Dedifferentiated amniotic fluid mesenchymal stem cell (primary cell): ENCODE measurements at regions not wholly inside any gene's neighbourhood (a gene's known extent, or its start where the extent isn't known, plus 50 kb on each side); places are given as distances from the start of the nearest gene placed in this dataset.
"Not testable (repeated sequence)": the region's sequence is repeated elsewhere in the genome, so short reads cannot be mapped to it uniquely, and the experiment has no call there.

Experiments
- DNase-seq: peaks from one replicate; pipeline ENCODE4 v3.0.0-alpha.2; 2016; ENCODE audit errors: extremely low spot score

DNA sequence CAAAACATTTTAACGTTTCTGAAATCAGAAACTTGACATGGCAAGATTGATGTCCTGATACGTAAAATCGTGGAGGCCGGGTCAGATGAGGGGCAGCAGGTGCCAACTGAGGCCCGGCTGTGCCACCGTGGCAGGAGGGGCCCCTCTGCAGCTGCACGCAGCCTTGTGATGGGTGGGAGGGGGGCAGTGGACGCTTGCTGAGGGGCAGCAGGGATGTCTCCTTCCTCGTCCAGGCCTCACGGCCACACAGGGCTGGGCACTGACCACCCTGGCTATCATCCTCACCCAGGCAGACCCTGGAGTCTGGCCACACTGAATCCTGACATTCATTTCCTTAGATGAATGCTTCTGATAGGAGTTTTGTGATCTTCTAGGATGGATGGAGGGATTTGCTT lies 114.7 kb downstream of the ERMARD start:
- DNase-seq = no peak

DNA sequence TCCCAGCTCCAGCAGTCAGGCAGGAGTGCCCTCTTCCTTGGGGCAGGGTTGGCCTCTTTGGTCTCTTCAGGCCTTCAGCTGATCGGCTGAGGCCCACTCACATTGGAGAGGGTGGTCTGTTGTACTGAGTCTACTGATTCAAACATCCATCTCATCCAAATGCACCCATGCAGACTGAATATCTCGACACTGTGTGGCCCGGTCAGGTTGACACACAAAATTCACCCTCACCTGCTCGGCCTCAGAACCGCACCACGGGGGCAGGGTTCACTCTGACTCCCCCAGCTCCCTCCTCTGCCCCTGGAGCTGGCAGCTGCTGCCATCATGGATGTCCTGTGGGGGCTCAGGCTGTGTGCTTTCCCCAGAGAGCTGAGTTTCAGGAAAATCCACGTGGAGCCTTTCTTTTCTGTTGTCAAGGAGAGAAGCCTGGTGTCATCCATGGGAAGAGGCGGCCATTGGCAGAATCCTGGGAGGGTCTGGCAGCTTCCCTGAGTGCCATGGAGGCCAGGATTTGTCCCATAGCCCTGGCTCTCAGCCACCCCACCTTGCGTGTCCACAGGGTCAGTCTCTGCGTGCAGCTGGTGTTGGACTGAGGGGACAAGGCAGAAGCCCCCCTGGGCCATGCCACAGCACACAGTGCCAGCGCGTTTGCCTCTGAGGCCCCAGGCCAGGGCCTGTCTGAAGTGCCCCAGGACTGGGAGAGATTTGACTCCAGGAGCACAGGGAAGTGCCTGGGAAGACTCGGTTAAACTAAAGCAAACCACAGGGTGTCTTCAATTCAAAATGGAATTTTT lies 114.1 kb downstream of the ERMARD start:
- DNase-seq = no peak

DNA sequence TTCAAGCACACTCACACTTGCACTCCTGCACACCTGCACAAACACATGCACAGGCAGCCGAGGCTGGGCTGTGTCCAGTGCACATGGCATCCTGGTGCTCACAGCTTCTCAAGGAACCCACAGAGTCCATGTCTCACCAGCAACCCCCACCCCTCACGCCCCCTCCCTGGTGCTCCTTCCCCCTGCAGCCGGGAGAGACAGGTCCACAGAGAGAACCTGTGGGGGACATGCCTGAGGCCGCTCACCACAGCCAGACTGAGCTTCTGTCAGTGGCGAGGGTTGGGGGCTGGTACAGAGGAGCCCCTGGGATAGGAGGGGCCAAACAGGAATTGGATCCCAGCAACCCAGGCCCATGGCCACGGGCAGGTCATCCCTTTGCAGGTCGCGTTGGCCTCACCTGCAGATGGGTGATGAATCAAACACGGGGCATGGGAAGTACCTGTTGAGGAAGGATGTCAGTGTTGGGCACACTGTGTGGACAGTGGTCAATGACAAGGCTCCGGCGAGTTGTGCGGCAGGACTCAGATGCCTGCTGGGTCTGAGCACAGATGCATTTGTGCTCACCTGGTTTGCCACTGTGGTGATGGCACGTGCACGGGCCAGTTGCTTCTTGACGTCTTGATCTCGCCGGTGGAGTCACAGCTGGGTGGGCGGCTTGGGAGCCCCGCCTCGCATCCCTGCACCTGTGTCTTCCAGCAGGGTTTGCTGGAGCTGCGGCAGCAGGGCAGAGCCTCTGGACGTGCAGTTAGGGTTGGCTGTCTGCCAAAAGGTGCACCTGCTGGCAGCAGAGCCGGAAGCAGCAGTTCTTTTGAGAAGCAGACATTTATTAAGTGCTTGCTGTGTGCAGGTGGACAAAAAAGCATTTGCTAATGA lies 113.0 kb downstream of the ERMARD start:
- no peak for DNase-seq

DNA sequence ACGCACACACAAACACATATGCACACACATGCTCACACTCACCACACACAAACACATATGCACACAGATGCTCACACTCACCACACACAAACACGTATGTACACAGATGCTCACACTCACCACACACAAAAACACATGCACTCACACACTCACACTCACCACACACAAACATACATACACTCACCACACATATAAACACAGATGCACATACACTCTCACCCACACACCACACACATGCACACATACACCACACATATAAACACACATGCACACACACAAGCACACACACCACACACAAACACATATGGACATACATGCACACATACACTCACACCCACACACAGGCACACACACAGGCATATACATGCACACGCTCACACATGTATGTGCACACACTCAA lies 112.3 kb downstream of the ERMARD start:
- DNase-seq = no peak

DNA sequence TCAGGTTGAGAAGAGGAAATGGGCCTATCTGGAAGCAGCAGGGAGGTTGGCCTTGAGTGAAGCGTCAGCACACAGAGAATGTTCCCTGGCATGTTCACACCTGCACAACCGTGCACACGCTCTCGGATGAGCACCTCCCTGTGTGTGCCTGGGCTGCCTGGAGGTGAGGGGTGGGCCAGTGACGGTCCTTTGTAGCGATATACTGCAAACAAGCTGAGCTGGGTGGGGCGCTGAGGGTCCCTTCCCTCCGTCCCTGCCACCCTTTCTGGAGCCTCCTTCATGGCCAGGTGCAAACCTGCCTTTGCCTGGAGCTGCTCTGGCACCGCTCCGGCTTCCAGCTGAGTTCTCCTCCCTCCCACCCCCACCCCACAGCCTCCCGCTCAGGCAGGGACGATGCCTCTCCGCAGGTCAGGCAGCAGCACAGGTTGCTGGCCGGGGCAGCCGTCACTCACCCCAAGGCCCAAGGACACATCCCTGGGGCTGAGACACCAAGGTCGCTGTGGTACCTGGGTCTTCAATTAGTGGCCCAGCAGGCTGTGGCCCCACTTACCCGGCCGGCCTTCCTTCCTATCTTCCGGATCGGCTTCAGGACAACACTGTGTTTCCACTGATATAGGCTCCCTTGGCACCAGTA lies 111.6 kb downstream of the ERMARD start:
- DNase-seq = no peak

DNA sequence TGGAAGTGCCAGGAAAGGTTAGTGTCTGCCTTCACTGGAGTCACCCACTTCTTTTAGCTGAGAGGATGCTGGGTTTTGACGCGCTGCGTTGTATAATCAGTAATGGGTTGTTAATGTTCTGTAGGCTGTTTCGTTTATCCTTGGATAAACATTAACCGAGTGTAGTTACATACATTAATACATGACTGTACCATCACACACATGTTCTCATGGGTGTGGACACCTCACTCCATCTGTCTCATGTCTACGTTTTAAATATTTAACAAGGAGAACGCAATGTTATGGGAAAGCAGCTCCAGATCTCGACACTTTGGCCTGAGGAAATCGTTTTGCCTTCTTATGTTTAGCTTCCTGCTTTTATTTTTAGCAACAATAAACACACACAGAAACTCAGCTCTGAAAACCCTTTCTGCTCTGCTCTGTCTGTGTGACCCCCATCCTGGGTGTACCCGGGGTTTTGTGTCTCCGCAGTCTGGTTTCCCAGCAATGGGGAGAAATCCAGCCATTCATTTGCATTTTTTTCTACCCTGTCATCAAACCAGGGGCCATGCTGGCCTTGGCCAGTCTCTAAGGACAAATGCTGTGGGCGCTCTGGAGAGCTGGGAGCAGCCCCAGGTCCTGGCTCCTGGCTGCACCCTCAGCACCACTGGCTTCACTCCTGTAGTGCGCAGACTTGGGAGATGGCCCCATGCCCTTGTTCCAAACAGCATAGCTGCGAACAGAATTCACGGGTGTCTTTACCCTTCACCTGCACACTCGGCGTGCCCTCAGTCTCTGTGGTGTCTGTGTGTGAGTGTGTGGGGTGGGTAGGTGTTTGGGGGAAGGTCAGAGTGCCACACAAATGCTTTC lies 110.8 kb downstream of the ERMARD start:
- no peak for DNase-seq

DNA sequence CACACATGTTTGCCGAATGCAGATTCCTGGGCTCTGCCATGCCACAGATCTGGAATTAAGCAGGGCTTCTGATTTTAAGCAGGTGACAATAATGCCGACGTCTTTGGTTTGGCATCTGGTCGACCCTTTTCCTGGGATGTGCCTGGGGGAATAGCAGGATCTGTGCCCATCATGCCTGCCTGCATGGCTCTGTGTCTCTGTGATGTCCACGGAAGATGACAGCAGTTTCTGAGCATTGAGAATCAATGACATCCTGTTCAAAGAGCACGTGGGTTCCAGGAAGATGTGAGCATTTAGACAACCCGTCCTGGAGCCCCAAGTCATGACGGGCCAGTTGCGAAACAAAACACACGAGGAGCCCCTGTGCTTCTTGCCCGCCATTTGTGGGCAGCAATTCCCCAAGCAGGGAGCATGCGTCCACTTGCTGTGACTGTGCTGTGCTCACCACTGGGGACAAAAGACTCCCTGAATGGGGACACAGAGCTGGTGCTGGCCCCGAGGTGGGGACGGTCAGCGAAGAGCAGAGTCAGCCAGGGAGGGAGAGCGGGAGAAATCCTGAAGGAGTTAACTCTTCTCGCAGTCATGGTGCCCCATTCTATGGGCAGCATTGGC lies 110.1 kb downstream of the ERMARD start:
- DNase-seq = no peak

DNA sequence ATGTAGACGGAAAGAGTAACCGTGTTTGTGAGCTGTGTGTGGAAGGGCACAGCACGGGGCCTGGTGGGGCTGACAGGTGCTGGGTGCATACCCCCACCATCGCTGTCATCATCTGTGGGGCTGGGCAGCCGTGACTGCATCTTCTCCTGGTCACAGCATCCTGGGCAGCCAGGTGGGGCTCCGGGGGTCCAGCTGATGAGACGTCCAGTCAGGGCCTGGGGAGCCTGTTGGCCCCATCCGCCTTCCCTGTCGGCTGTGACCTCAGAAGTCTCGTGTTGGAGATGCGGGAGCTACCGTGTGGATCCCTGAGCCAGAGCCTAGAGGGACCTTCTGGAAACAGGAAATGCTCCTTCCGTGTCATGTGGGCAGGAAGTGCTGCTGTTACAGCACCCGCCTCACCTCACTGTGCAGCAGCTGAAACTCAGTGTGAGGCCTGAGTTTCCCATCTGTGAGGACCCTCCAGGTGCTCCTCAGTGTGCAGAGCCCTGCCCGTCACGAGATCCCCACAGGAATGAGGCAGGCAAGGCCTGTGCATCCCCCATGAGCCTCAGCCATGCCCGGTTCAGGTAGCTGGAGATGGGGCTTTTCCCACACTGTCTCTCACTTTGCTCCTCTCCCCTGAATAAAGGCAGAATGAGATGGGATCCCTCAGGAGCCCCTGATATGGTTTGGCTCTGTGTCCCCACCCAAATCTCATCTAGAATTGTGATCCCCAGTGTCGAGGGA lies 108.7 kb downstream of the ERMARD start:
- no peak for DNase-seq

DNA sequence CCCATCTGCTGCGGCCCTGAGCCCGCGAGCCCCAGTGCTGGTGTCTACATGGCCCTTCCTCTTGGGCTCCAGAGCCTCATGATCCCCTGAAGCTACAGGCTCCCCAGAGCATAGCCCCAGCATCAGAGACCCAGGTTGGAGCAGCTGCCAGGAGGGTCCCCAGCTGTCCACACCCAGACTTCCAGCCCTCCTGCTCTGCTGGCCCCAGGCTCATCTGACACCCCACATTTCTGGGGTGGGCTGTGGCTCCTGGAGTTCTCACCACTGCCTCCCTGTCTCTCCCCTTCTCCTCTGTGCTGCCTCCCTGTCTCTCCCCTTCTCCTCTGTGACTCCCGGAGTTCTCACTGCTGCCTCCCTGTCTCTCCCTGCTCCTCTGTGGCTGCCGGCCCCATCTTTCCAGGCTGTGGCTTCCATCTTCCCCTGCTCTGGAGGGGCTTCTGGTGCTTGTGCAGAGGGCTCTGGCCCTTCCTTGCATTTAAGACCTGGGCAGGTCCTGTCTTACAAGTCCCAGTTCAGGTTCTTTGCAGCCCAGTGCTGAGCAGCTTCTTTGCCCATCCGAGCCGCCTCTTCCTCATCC lies 108.1 kb downstream of the ERMARD start:
- no peak for DNase-seq

DNA sequence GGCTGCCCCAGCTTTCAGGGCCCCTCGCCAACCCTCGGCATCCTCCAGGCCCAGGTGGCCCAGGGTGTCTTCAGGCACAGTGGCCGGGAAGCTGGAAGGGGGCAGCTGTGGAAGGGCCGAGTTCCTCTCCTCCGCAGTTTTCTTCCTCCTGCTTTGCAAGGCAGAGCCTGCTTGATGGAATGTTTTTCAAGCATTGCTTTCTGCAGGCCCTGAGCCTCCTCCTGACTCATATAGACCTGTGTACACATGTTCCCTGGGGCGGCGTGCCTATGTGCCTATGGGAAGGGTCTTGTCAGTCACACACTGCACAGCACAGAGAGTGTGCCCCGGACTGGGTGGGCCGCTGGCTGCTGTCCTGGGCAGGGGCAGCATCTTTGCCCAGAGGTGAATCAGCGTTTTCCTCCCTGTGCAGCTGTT lies 107.5 kb downstream of the ERMARD start:
- no peak for DNase-seq

DNA sequence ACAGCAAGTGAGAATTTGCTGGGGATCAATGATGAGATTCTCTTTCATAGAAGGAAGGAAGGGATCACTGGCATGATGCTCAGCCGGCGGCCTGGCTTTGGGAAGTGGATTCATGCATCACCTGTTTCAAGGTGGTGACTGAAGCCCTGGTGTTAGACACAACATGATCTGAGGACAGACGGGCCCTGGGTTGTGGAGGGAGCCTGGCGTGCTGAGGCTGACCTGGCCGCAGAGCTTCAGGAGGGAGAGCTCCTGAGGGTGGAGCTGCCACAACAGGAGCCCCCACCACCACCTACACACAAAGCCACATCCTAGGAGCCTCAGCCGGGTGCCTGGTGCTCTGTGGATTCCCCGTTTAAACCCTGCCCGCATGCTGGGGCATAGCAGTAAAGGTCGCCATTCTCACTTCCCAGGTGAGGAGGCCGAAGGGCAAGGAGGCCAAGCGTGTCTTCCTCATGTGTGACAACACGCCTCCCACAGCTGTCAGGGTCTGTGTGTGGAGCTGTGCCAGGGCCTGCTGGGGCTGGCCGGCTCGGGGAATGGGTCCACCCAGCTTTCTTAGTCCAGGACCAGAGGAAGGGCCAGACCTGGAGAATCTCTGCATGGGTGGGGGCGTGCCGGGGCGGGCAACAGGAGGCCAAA lies 107.0 kb downstream of the ERMARD start:
- DNase-seq = no peak

DNA sequence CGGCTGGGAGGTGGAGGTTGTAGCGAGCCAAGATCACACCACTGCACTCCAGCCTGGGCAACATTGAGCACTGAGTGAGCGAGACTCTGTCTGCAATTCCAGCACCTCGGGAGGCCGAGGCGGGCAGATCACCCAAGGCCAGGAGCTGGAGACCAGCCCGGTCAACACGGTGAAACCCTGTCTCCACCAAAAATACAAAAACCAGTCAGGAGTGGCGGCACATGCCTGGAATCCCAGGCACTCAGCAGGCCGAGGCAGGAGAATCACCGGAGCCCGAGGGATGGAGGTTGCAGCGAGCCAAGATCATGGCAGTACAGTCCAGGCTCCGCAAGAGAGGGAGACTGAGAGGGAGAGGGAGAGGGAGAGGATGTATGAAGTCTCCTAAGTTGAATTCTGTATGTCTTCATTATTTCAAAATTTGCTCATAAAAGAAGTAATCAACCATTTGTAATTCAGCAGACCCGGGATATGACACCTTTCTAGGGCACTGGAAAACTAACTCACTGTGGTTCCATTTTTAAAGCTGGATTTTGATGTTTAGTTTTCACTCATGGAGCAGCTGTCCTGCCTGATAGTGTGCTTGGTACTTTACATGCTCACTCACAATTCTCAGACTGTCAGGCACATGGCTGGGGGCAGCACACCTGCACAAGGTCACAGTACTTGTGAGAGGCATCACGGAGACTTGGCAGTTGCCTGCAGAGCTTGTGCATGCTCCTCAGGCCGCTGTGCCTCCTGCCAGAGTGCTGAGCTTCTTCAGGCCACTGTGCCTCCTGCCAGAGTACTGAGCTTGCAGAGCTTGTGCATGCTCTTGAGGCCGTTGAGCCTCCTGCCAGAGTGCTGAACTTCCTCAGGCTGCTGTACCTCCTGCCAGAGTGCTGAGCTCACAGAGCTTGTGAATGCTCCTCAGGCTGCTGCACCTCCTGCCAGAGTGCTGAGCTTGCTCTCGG lies 106.2 kb downstream of the ERMARD start:
- DNase-seq = no peak

DNA sequence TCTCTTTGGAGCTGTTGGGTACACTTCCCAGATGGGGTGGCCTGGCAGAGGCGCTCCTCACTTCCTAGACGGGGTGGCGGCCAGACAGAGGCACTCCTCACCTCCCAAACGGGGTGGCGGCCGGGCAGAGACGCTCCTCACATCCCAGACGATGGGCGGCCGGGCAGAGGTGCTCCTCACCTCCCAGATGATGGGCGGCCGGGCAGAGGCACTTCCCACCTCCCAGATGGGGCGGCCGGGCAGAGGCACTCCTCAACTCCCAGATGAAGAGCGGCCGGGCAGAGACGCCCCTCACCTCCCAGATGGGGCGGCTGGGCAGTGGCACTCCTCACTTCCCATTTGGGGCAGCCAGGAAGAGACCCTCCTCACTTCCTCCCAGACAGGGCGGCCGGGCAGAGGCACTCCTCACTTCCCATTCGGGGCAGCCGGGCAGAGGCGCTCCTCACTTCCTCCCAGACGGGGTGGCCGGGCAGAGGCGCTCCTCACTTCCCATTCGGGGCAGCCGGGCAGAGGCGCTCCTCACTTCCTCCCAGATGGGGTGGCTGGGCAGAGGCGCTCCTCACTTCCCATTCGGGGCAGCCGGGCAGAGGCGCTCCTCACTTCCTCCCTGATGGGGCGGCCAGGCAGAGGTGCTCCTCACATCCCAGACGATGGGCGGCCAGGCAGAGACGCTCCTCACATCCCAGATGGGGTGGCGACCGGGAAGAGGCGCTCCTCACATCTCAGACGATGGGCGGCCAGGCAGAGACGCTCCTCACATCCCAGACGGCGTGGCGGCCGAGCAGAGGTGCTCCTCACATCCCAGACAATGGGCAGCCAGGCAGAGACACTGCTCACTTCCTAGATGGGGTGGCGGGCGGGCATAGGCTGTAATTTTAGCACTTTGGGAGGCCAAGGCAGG lies 105.3 kb downstream of the ERMARD start:
- not testable (repeated sequence) for DNase-seq

DNA sequence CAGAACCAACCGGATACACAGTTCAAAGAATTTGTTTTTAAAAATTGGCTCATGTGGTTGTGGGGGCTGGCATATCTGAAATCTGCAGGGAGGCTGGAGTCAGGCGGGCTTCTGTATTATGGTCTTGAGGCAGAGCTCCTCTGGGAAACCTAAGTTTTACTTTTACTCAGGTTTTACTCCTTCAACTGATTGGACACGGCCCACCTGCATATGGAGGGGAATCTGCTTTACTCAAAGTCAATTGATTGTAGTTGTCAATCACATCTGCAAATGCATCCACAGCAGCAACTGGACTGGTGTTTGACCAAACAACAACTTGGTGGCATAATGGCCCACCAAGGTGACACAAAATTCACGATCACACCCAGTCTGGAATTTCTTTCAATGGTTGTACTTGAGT lies 103.4 kb downstream of the ERMARD start:
- DNase-seq = no peak

DNA sequence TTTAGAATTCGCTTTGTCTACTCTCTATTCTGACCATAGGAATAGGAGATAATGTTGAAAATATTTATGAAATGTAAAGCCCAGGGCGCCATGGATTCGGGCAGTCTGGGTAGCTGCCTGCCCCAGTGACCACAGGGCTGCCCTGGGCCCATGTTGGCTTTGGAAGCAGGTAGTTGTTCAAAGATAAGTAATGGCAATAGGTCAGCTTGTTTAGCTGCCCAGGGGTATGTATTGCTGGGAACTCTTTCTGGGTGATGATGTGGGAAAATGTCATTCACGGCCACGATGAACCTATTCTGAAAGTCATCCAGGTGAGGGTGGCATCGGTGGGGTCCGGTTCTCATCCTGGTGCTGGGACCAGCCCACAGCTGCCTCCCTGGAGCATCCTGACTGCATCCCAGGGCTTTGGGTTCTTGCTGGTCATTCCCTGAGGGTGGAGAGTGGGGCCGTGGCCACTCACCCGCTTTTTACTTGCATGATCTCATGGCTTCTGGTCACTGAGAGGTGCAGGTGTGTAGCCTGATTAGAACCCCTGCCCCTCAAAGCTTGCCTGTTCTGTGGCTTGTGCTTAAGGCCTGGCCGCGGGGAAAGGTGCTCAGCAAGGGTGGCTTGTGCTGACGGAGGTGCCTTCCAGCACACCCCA lies 102.8 kb downstream of the ERMARD start:
- no peak for DNase-seq

DNA sequence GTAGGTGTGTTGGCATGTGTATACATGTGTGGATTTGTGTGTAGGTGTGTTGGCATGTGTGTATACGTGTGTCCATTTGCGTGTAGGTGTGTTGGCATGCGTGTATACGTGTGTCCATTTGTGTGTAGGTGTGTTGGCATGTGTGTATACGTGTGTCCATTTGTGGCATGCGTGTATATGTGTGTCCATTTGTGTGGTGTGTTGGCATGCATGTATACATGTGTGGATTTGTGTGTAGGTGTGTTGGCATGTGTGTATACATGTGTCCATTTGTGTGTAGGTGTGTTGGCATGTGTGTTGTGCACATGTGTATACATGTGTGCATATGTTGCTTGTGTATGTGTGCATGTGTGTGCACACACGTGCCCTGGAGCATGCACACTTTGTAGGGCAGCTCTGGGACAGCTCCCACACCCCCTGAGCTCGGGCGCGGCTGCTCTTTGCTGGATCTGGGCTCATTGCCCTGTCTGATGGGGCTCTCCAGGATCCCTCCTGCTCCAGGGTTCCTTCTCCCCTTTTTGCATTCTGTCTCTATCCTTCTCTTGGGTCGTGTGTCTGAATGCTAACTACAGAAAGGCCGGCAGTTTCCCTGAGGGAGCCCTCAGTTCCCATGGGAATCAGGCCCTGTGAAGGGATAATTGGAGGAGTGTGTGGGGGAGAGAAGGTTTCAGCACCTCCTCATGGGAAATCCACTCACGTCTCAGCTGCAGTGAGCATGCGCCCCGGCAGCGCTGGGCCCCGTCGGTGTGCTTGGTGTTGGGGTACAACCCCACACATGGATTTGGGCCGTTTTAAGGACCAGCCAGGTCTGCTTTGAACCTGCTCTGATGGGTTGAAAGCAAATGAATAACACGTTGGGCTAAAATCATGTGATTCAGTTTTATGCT lies 102.0 kb downstream of the ERMARD start:
- DNase-seq = no peak
